Dermis microvascular lymphatic vessel endothelial cell (primary cell): ENCODE measurements at regions not wholly inside any gene's neighbourhood (a gene's known extent, or its start where the extent isn't known, plus 50 kb on each side); places are given as distances from the start of the nearest gene placed in this dataset.

Experiments
- DNase-seq, 2 donors: peaks; one replicate each; pipeline versions ENCODE4 v3.0.0 to v3.0.0-alpha.2; 2010; ENCODE audit warnings: low read depth in 2 of 2

GRCh38 chr11:128262463-128263345 is 324.7 kb downstream of the ETS1 start:
- DNase-seq, result no peak

DNA sequence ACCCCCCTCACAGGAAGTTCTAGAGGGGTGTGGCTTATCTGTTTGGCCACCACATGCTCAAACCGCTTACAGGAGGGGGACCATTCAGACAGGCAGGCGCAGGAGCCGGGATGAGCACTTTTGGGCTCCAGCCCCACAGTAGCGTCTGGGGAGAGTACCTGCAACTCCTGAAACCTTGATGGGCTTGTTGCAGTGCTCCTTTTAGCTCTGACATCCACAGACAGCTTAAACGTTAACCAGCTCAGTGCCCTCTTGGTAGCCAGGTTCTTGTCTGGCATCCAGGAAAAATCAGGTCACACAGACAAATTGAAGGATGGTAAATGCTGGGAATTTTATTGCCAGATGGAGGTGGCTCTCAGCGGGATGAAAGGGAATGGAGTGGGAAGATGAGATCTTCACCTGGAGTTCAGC is 326.3 kb downstream of the ETS1 start:
- DNase-seq, result no peak

DNA sequence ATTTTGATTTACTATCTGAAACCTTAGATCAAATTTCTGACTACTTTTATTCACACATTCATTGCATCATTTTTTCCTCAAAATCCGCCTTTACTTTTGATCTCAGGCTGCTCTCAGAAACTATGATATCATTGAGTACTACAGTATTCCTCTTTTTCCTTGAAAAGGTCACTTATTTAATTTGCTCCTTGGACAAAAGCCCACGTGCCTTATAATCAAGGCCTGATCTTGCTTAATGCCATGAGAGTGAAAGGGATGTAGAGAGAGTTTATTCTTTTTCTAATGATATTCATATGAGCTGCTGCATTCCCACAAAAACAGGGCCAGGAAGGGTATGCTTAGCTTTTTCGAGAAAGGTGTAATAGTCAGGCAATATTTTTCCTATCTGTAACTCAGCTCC is 327.0 kb downstream of the ETS1 start:
- no peak for DNase-seq

GRCh38 chr11:128259816-128260215 is 327.5 kb downstream of the ETS1 start:
- DNase-seq, result no peak

GRCh38 chr11:128254941-128255340 is 332.4 kb downstream of the ETS1 start:
- DNase-seq, result no peak

DNA sequence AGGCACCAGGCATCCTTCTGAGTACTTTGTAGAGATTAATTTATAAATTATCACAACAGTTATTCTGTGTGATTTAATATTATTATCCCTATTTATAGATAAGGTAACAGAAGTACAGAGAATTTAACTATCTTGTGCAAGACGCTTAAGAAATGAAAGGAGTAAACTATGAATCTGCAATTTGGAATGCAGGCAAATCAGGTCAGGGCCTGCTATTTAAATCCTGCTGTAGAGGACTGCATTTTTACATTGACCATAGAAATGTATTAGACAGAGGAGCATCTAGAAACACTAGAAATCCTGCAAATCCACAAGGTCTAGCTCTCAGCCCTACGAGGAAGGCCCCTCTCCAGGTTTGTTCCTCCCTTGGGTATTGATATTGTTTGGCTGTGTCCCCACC is 336.2 kb downstream of the ETS1 start:
- no peak for DNase-seq

DNA sequence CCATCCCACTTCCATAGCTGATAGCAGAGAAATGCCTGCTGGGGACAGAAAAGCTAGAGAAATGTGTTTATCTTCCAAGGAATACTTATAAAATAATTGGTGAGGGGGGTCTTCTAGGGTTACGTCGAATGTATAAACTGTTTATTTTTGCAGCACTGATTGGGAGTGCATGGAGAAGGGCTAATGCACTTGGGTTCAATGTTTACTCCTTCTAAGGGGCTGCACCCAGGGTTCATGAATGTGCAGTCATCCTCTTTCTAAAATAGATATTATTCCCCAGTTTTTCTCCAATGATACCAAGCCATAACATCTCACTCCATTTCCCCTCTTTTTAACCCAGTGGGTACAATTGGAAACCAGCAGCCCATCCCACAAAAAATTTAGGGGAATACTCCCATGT is 336.9 kb downstream of the ETS1 start:
- DNase-seq, result no peak

DNA sequence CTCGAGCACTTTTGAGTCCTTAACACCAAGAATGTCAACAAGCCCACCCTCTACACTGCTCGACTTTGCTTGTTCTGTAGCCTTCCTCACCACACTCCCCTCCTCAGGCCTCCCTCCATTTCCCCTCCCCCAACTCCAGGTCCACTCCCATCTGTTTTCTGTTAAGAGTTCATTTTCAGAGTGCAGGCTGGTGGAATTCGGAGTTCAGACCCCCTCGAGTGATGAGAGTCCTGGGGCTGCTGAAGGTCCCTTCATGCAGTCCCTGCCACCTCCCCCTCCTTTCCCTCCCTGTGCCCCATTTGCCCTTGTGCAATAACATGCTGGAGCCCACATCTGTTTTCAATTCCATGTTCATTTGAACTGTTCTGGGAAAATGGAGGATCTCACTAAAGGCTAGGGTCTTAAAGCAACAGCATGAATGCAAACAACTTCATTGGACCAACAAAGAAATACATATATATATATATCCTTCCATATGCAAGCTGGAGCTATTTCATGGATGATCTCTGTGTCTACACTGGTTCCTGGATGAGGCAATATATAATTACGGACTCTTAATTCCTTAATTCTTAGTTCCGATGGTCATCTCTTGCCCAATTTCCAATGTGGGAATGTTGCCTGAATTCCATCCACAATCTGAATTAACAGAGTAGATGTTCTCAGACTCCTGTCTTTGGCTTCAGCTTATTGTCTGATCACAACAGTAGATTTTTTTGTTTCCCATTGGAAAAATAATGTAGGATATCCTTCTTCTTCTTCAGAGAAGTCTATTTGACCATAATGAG is 340.4 kb downstream of the ETS1 start:
- no peak for DNase-seq

DNA sequence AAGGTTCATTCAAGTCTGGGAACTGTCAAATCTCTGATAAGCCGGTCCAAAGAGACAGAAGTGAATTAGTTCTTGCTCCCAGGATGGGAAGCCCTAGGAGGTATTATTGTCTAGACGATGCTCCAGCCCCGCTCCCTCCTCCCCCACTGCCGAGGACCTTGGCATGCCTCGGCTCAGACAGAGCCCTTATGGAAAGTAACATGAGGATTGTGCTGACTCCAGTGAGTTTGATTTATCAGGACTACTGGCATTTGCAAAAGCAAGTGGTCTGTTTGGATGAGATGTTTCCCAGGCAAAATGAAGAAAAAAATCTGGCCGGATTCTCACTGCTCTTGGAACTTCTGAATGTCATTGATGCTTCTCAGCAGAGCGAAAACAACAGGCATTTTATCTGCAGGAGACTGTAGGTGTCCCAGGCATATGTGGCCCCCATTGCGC is 341.0 kb downstream of the ETS1 start:
- no peak for DNase-seq

DNA sequence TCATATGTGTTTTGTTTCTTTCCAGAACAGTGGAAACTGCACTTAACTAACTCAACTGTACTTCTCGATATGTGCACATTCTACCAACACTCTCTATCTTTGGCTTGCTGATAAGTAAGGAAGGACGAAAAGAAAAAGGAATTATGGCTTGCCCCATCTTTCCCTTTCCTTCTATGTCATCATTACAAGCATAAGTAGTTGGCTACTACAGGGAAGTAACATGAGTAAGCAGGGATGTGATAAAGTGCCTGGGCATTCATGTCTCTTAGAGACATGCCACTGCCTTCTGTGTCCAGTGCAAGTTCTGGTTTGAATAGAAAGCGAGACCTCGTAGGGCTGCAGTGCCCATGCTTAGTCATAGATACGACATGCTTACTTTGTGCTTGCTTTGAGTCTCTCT is 342.5 kb downstream of the ETS1 start:
- no peak for DNase-seq

- no peak for DNase-seq
These were observed 344.9 kb downstream of the ETS1 start for GRCh38 chr11:128242451-128242850.

GRCh38 chr11:128240546-128240945 is 346.8 kb downstream of the ETS1 start:
- DNase-seq, result peak; percentile 75 to 91

GRCh38 chr11:128239306-128239705 is 348.1 kb downstream of the ETS1 start:
- DNase-seq, result peak in 1 of 2 donors; percentile 27

DNA sequence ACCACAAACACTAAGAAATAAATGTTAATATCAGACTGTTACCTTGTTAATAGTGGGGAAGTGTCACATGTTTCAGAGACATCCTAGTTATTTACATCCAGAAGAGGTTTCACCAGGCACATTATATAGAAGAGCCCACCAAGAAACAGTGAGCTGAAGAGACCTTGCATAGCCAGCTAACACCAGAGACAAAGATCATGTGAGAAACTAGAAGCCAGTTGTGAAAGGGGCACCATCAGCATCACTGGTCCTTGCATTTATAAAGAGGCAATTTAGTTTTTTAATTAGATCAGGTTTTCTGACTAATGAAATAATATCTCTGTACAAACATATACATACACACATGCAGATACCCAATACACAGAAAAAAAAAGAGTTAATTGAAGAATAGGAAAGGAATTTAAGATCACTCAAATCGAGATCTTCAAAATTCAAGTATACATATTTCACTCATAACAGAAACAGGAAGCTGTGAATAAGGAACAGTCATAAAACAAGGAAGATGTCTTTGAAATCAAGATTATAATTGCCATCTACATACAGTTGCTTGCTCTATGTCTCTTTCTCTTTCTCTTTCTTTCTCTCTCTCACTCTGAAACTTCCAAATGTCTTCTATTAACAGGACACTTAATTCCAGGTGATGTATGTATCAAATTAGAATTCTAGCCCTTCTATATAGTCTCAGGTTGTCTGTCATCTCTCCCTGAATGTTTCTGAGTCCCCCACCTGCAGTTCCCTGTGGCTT is 348.7 kb downstream of the ETS1 start:
- DNase-seq, result peak in 1 of 2 donors; percentile 6

DNA sequence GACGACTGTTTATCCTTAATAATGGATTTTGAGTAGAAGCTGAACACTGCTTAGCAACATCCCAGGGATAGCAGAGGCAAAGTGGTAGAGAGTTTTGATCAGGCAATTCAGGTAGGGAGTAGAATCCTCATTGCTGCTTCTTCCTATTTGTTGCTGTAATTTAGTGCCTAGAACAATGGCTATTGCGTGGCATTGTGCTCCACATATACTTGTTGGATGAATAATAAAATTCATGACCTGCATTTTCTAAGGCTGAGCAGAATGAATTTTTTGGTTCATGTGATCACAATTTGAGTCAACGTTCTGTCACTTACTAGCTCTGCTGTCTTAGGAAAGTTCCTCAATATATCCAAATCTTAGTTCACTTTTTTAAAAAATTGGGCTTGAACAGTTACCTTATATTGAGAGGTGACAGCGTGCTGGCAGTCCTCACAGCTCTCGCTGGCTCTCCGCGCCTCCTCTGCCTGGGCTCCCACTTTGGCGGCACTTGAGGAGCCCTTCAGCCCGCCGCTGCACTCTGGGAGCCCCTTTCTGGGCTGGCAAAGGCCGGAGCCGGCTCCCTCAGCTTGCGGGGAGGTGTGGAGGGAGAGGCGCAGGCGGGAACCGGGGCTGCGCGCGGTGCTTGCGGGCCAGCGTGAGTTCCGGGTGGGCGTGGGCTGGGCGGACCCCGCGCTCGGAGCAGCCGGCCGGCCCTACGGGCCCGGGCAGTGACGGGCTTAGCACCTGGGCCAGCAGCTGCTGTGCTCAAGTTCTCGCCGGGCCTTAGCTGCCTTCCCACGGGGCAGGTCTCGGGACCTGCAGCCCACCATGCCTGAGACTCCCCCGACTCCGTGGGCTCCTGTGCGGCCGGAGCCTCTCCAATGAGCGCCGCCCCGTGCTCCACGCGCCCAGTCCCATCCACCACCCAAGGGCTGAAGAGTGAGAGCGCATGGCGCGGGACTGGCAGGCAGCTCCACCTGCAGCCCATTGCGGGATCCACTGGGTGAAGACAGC is 350.6 kb downstream of the ETS1 start:
- DNase-seq, result peak; percentile 28 to 55

DNA sequence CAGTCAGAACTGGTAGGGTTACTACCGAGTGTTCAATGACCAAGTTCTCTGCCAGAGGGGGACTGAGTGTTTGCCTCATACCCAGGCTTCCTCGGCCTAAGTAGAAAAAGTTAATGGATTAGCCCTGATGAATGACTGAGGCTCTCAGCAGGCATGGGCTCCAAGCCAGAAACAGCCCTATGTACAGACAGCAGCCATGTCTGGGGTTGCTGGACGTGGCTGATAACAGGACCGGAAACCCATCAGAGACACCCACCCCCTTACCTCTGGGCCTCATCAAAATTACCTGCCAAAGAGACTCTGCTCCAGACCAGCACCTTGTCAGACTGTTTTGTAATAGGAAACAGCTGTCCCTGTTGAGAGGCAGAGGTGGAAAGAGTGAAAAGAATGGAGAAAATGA is 351.4 kb downstream of the ETS1 start:
- DNase-seq, result peak; percentile 96 to 98

- peak; percentile 52 to 64 for DNase-seq
These were observed 351.9 kb downstream of the ETS1 start for GRCh38 chr11:128235426-128235825.

GRCh38 chr11:128234143-128234542 is 353.2 kb downstream of the ETS1 start:
- no peak for DNase-seq

- DNase-seq, result no peak
These were observed 354.8 kb downstream of the ETS1 start for GRCh38 chr11:128232588-128232987.

DNA sequence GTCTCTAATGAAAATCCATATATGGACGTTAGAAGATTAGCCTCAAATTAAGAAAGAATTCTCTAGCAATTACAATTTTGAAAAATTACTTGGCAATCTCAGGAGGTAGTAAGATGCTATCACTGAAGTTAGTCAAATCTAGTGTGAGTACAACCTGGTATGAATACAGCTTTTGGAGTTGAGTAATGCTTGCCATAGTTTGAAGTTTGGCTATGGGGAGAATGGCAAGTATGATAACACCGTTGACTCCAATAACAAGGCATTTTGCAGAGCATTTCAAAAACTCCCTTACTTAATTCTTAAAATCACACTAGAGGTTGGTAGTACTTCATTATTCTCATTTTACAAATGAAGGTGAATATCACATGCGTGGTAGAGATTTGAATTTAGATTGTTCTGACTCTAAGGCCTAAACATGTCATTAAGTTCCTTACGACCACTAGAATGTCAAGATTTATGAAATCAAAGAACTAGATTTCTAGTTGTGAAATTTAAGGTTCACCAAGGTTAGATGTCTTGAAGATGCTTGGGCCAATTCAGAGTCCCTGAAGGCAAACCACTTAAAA is 355.4 kb downstream of the ETS1 start:
- no peak for DNase-seq
